PFSK-1 (cell line): ENCODE measurements at regions not wholly inside any gene's neighbourhood (a gene's known extent, or its start where the extent isn't known, plus 50 kb on each side); places are given as distances from the start of the nearest gene placed in this dataset.

ENCODE experiments used
- FOXP2 ChIP-seq: optimal IDR thresholded peaks from 2 replicates; pipeline ENCODE3; 2011; ENCODE audit warnings: borderline replicate concordance, control low read depth, inconsistent platforms; ENCODE audit not compliant: insufficient read depth; ENCODE audit errors: extremely low read length, extremely low read depth
- POLR2AphosphoS5 ChIP-seq: IDR thresholded peaks from 2 replicates; pipeline ENCODE4 v1.6.1; 2012; ENCODE audit warnings: low read depth, mild to moderate bottlenecking, control low read depth, low read length, moderate library complexity
- SIN3A ChIP-seq: IDR thresholded peaks from 2 replicates; pipeline ENCODE4 v1.6.1; 2012; ENCODE audit warnings: mild to moderate bottlenecking, low read length, moderate library complexity, borderline replicate concordance; ENCODE audit not compliant: insufficient read depth
- TAF1 ChIP-seq: IDR thresholded peaks from 2 replicates; pipeline ENCODE4 v1.6.1; 2012; ENCODE audit warnings: low read length, control low read depth, borderline replicate concordance; ENCODE audit not compliant: insufficient read depth
- TF ChIP-seq, protein P1 (sequence below), 2 experiments: IDR thresholded peaks; 2 replicates each; pipeline versions ENCODE4 v1.6.1 to v1.8.0; 2011 to 2012; ENCODE audit warnings: low read depth in 2 of 2, low read length in 2 of 2, control low read depth in 1 of 2, inconsistent platforms in 1 of 2, mild to moderate bottlenecking in 1 of 2, moderate library complexity in 1 of 2; ENCODE audit not compliant: insufficient read depth in 1 of 2

DNA sequence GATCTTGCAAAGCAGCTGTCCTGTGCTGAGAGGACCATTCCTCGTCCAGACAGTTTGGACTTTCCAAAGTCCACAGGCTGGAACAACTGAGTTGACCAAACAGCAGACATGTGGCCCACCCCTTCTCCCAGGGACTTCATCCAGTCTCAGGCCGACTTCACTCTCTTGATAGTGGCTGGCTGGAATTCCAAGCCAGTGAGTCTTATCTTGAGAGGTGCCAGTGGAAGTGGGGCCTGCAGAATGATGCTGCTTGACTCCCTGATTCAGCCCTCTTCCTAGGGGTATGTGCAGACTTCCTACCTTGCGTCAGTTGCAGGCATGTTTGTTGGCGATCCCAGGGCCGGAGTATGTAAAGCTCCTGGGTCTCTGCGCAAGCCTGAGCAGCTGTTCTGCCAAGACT lies 131.4 kb upstream of the TSLP start:
- TF ChIP-seq POLR2AphosphoS5: no peak
- no peak for TF ChIP-seq TAF1
- TF ChIP-seq, protein P1, sequence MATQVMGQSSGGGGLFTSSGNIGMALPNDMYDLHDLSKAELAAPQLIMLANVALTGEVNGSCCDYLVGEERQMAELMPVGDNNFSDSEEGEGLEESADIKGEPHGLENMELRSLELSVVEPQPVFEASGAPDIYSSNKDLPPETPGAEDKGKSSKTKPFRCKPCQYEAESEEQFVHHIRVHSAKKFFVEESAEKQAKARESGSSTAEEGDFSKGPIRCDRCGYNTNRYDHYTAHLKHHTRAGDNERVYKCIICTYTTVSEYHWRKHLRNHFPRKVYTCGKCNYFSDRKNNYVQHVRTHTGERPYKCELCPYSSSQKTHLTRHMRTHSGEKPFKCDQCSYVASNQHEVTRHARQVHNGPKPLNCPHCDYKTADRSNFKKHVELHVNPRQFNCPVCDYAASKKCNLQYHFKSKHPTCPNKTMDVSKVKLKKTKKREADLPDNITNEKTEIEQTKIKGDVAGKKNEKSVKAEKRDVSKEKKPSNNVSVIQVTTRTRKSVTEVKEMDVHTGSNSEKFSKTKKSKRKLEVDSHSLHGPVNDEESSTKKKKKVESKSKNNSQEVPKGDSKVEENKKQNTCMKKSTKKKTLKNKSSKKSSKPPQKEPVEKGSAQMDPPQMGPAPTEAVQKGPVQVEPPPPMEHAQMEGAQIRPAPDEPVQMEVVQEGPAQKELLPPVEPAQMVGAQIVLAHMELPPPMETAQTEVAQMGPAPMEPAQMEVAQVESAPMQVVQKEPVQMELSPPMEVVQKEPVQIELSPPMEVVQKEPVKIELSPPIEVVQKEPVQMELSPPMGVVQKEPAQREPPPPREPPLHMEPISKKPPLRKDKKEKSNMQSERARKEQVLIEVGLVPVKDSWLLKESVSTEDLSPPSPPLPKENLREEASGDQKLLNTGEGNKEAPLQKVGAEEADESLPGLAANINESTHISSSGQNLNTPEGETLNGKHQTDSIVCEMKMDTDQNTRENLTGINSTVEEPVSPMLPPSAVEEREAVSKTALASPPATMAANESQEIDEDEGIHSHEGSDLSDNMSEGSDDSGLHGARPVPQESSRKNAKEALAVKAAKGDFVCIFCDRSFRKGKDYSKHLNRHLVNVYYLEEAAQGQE (IDR thresholded peaks at IDR 0.05; ENCODE audit: insufficient read depth in 1 of 2, low read depth in 2 of 2, low read length in 2 of 2): no peak
- TF ChIP-seq SIN3A: no peak
- no peak for TF ChIP-seq FOXP2
